Keratinocyte (primary cell): ENCODE measurements at regions not wholly inside any gene's neighbourhood (a gene's known extent, or its start where the extent isn't known, plus 50 kb on each side); places are given as distances from the start of the nearest gene placed in this dataset.

Source experiments
- DNase-seq: peaks from one replicate; pipeline ENCODE4 v3.0.0-alpha.2; 2011; ENCODE audit warnings: low read depth, missing footprints, low spot score
- FAIRE-seq: peaks from 2 replicates; lab custom pipeline; 2011; peaks lifted over from hg19 to GRCh38; lab: Jason Lieb, UNC
- H2AFZ ChIP-seq: 2 replicates; pipeline ENCODE4 v1.6.0; 2012; ENCODE audit warnings: low read length, control low read depth, inconsistent platforms; ENCODE audit not compliant: control insufficient read depth
- H3K27ac ChIP-seq: 2 replicates; pipeline ENCODE4 v1.5.1; 2011; ENCODE audit warnings: low read length; ENCODE audit not compliant: control insufficient read depth, insufficient read depth
- H3K27me3 ChIP-seq: 3 replicates; pipeline ENCODE4 v1.6.0; 2011; ENCODE audit warnings: low read length; ENCODE audit not compliant: control insufficient read depth, insufficient read depth; ENCODE audit errors: extremely low read depth
- H3K36me3 ChIP-seq, 2 experiments: 2 replicates in 1 of 2; 3 replicates in 1 of 2; pipeline ENCODE4 v1.5.1; 2011; ENCODE audit warnings: low read length in 2 of 2, mild to moderate bottlenecking in 1 of 2; ENCODE audit not compliant: control insufficient read depth in 2 of 2, insufficient read depth in 2 of 2; ENCODE audit errors: extremely low read depth in 1 of 2
- H3K4me1 ChIP-seq: 3 replicates; pipeline ENCODE4 v1.5.1; 2011; ENCODE audit warnings: low read length; ENCODE audit not compliant: control insufficient read depth, insufficient read depth; ENCODE audit errors: extremely low read depth
- H3K4me2 ChIP-seq: 3 replicates; pipeline ENCODE4 v1.6.0; 2011; ENCODE audit warnings: low read depth, low read length; ENCODE audit not compliant: control insufficient read depth, insufficient read depth; ENCODE audit errors: extremely low read depth
- H3K4me3 ChIP-seq, 3 experiments: fragments of 200-600 bp in 1 of 3; sonication (generic) in 1 of 3; 2 replicates in 2 of 3; 3 replicates in 1 of 3; pipeline ENCODE4 v1.5.1; 2011 to 2016; ENCODE audit warnings: low read length in 3 of 3, mild to moderate bottlenecking in 3 of 3, control low read depth in 2 of 3, inconsistent platforms in 1 of 3, low read depth in 1 of 3, mixed read lengths in 1 of 3, mixed run types in 1 of 3, moderate library complexity in 1 of 3; ENCODE audit not compliant: control insufficient read depth in 2 of 3, insufficient read depth in 2 of 3; ENCODE audit errors: extremely low read depth in 1 of 3
- H3K79me2 ChIP-seq: 2 replicates; pipeline ENCODE4 v1.6.0; 2012; ENCODE audit warnings: low read length; ENCODE audit not compliant: control insufficient read depth, insufficient read depth
- H3K9ac ChIP-seq: 3 replicates; pipeline ENCODE4 v1.6.0; 2011; ENCODE audit warnings: low read length; ENCODE audit not compliant: control insufficient read depth, insufficient read depth; ENCODE audit errors: extremely low read depth
- H3K9me1 ChIP-seq: 3 replicates; pipeline ENCODE4 v1.6.0; 2011; ENCODE audit warnings: low read length; ENCODE audit not compliant: control insufficient read depth, insufficient read depth; ENCODE audit errors: extremely low read depth
- H3K9me3 ChIP-seq: 2 replicates; pipeline ENCODE4 v1.5.1; 2012; ENCODE audit warnings: low read depth, low read length; ENCODE audit not compliant: control insufficient read depth
- H4K20me1 ChIP-seq: 3 replicates; pipeline ENCODE4 v1.6.0; 2011; ENCODE audit warnings: low read length; ENCODE audit not compliant: control insufficient read depth, insufficient read depth; ENCODE audit errors: extremely low read depth
- EZH2 ChIP-seq: IDR thresholded peaks from one replicate; pipeline ENCODE4 v1.6.1; 2012; ENCODE audit warnings: inconsistent platforms, mild to moderate bottlenecking, low read length, moderate library complexity
- dilution Hi-C: fragments of 300-500 bp; cut with MboI; formaldehyde crosslinking; loops from one replicate; pipeline ENCODE4 v1.7.0; 2020; ENCODE audit warnings: low sequenced_read_pairs; ENCODE audit not compliant: extremely low pct_ligation_motif_present
- TF ChIP-seq, protein P1 (sequence below), 3 experiments: IDR thresholded peaks in 1 of 3; conservative IDR thresholded peaks in 1 of 3; optimal IDR thresholded peaks in 1 of 3; 2 replicates in 2 of 3; 3 replicates in 1 of 3; pipeline versions ENCODE3 to v1.5.1; 2011; ENCODE audit warnings: low read length in 3 of 3, mild to moderate bottlenecking in 3 of 3, moderate library complexity in 2 of 3, control low read depth in 1 of 3, inconsistent platforms in 1 of 3; ENCODE audit not compliant: insufficient read depth in 2 of 3; ENCODE audit errors: extremely low read depth in 1 of 3

- Histone ChIP-seq H3K79me2 (no peaks in the 10 kb centered on the region), H3K9ac (no peak overlapping the region), H3K27ac (no peak overlapping the region), H3K36me3 (no peaks in the 10 kb centered on the region), H3K27me3 (no peaks in the 10 kb centered on the region), H3K4me1 (no peaks in the 10 kb centered on the region), H3K9me3 (no peaks in the 10 kb centered on the region), H4K20me1 (no peaks in the 10 kb centered on the region), H3K4me2 (no peak overlapping the region), H2AFZ (no peak overlapping the region), H3K9me1 (no peaks in the 10 kb centered on the region), H3K4me3 (no peak overlapping the region)
- no peak for TF ChIP-seq EZH2
- TF ChIP-seq, protein P1, sequence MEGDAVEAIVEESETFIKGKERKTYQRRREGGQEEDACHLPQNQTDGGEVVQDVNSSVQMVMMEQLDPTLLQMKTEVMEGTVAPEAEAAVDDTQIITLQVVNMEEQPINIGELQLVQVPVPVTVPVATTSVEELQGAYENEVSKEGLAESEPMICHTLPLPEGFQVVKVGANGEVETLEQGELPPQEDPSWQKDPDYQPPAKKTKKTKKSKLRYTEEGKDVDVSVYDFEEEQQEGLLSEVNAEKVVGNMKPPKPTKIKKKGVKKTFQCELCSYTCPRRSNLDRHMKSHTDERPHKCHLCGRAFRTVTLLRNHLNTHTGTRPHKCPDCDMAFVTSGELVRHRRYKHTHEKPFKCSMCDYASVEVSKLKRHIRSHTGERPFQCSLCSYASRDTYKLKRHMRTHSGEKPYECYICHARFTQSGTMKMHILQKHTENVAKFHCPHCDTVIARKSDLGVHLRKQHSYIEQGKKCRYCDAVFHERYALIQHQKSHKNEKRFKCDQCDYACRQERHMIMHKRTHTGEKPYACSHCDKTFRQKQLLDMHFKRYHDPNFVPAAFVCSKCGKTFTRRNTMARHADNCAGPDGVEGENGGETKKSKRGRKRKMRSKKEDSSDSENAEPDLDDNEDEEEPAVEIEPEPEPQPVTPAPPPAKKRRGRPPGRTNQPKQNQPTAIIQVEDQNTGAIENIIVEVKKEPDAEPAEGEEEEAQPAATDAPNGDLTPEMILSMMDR (optimal IDR thresholded peaks at IDR 0.05 in 1 of 3, IDR thresholded peaks at IDR 0.05 in 1 of 3, conservative IDR thresholded peaks at IDR 0.05 in 1 of 3; ENCODE audit: extremely low read depth in 1 of 3, insufficient read depth in 2 of 3, low read length in 3 of 3): no peak
- DNase-seq (no peak), FAIRE-seq (no peak)
- dilution Hi-C loops: no loop called here
Observed at GRCh38 chr5:120759587-120759986, 295.5 kb downstream of the PRR16 start.

GRCh38 chr5:120761986-120762385 is 297.9 kb downstream of the PRR16 start:
- Histone ChIP-seq H4K20me1 (no peaks in the 10 kb centered on the region), H3K4me3 (no peak overlapping the region), H3K36me3 (no peaks in the 10 kb centered on the region), H3K4me2 (no peak overlapping the region), H3K79me2 (no peaks in the 10 kb centered on the region), H3K9me1 (no peaks in the 10 kb centered on the region), H2AFZ (no peak overlapping the region), H3K9me3 (no peaks in the 10 kb centered on the region), H3K27ac (no peak overlapping the region), H3K27me3 (no peaks in the 10 kb centered on the region), H3K4me1 (no peaks in the 10 kb centered on the region), H3K9ac (no peak overlapping the region)
- dilution Hi-C loops: no loop called here
- FAIRE-seq (no peak), DNase-seq (no peak)
- no peak for TF ChIP-seq EZH2
- TF ChIP-seq, protein P1 (optimal IDR thresholded peaks at IDR 0.05 in 1 of 3, IDR thresholded peaks at IDR 0.05 in 1 of 3, conservative IDR thresholded peaks at IDR 0.05 in 1 of 3; ENCODE audit: extremely low read depth in 1 of 3, insufficient read depth in 2 of 3, low read length in 3 of 3): no peak
